Activated naive CD8-positive, alpha-beta T cell (primary cell): ENCODE measurements at regions not wholly inside any gene's neighbourhood (a gene's known extent, or its start where the extent isn't known, plus 50 kb on each side); places are given as distances from the start of the nearest gene placed in this dataset.
"Not testable (repeated sequence)": the region's sequence is repeated elsewhere in the genome, so short reads cannot be mapped to it uniquely, and the experiment has no call there.

Experiments
- H3K27ac Mint-ChIP-seq: one replicate; pipeline ENCODE4 v1.8.0; 2021; ENCODE audit warnings: mixed read lengths
- H3K27me3 Mint-ChIP-seq: one replicate; pipeline ENCODE4 v1.8.0; 2021; ENCODE audit warnings: mixed read lengths
- H3K36me3 Mint-ChIP-seq: one replicate; pipeline ENCODE4 v1.8.0; 2021; ENCODE audit warnings: mixed read lengths
- H3K4me1 Mint-ChIP-seq: one replicate; pipeline ENCODE4 v1.8.0; 2021; ENCODE audit warnings: low read depth, mixed read lengths
- H3K4me3 Mint-ChIP-seq: one replicate; pipeline ENCODE4 v1.8.0; 2021; ENCODE audit warnings: mild to moderate bottlenecking, mixed read lengths
- H3K9me3 Mint-ChIP-seq: one replicate; pipeline ENCODE4 v1.8.0; 2021; ENCODE audit warnings: low read depth, mixed read lengths

- H3K27me3 Mint-ChIP-seq: peaks cover 12% of the 10 kb centered on the region
- H3K27ac Mint-ChIP-seq, H3K9me3 Mint-ChIP-seq, H3K36me3 Mint-ChIP-seq, H3K4me1 Mint-ChIP-seq, H3K4me3 Mint-ChIP-seq: not testable (repeated sequence)
Observed at GRCh38 chr5:72676831-72677230, 139.6 kb upstream of the TNPO1 start.

- no peaks in the 10 kb centered on the region for H3K4me1 Mint-ChIP-seq
- no peak overlapping the region for H3K4me3 Mint-ChIP-seq
- no peaks in the 10 kb centered on the region for H3K9me3 Mint-ChIP-seq
- no peaks in the 10 kb centered on the region for H3K36me3 Mint-ChIP-seq
- H3K27ac Mint-ChIP-seq: no peak overlapping the region
- peaks cover under 1% of the 10 kb centered on the region for H3K27me3 Mint-ChIP-seq
Observed at GRCh38 chr5:72673623-72674022, 142.8 kb upstream of the TNPO1 start.

- Mint-ChIP-seq H3K9me3 (no peaks in the 10 kb centered on the region), H3K4me1 (no peaks in the 10 kb centered on the region), H3K36me3 (no peaks in the 10 kb centered on the region), H3K27ac (no peak overlapping the region), H3K27me3 (peaks cover 2% of the 10 kb centered on the region), H3K4me3 (no peak overlapping the region)
Observed at GRCh38 chr5:72673180-72673579, 143.3 kb upstream of the TNPO1 start.

GRCh38 chr5:72667708-72668107 is 148.8 kb upstream of the TNPO1 start:
- H3K4me3 Mint-ChIP-seq: no peak overlapping the region
- H3K27me3 Mint-ChIP-seq: peaks cover 6% of the 10 kb centered on the region
- no peaks in the 10 kb centered on the region for H3K4me1 Mint-ChIP-seq
- no peaks in the 10 kb centered on the region for H3K36me3 Mint-ChIP-seq
- no peaks in the 10 kb centered on the region for H3K9me3 Mint-ChIP-seq
- H3K27ac Mint-ChIP-seq: no peak overlapping the region

GRCh38 chr5:72662936-72663335 is 153.5 kb upstream of the TNPO1 start:
- Mint-ChIP-seq H3K9me3 (no peaks in the 10 kb centered on the region), H3K27ac (no peak overlapping the region), H3K27me3 (peaks cover 8% of the 10 kb centered on the region), H3K4me1 (no peaks in the 10 kb centered on the region), H3K4me3 (no peak overlapping the region), H3K36me3 (no peaks in the 10 kb centered on the region)

DNA sequence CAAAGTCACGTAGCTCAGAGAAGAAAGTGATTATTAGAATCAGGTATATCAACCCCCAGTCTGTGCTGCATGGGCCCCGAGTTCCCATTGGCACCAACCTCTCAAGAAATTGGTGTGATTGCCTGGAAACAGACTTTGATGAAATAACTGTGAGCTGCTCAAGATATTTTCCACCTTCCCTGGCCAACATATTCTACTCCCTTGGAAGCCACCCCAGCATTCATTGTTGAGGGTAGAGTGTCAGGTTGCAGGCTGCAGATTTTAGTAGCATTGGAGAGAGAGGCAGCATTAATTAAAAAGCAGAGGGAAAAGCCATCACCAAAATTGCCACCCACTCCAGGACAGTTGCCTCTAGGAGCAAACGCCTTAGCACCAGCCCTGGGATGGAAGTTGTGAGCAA is 154.2 kb upstream of the TNPO1 start:
- H3K27me3 Mint-ChIP-seq: peaks cover 8% of the 10 kb centered on the region

DNA sequence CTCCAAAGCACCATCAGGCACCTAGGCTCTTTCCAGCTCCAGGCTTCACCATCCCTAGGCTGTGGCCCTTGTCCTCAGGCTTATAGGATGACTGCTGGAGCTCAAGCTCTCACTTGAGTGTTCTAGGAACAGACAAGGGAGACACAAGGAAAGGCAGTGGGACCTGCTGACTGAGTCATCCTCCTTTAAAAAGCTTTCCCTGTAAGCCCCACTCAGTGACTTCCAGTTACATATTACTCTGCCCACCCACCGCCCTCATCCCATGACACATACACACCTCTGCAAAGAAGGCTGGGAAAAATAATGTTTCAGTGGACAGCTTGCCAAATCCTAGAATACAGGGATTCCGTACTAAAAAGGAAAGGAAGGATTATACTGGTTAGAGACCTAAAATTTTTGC is 154.2 kb upstream of the ZNF366 start:
- Mint-ChIP-seq H3K27ac (no peak overlapping the region), H3K4me3 (no peak overlapping the region), H3K36me3 (no peaks in the 10 kb centered on the region), H3K4me1 (no peaks in the 10 kb centered on the region), H3K27me3 (peaks cover 8% of the 10 kb centered on the region), H3K9me3 (no peaks in the 10 kb centered on the region)

More for the DNA sequence above, 154.2 kb upstream of the TNPO1 start:
- Mint-ChIP-seq H3K36me3 (no peaks in the 10 kb centered on the region), H3K9me3 (no peaks in the 10 kb centered on the region), H3K4me1 (no peaks in the 10 kb centered on the region), H3K4me3 (no peak overlapping the region), H3K27ac (no peak overlapping the region)

DNA sequence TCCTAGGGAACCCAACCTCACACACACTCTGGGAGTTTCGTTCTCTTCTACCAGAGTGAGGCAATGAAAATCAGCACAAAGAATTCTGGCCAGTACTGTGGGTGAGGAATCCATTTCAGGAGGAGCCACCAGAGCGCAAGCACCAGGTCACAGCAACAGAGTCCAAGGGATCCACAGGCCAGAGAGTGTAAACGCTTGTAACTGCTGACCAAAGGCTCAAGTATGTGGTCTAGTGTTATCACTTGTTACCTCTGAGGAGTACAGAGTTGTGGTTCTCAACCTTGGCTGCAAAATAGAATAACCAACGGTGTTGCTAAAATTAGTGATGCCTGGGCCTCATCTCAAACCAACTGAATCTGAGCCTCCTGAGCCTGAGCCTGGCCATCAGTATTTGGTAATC is 152.5 kb upstream of the ZNF366 start:
- Mint-ChIP-seq H3K27ac (no peak overlapping the region), H3K4me1 (no peaks in the 10 kb centered on the region), H3K27me3 (peaks cover 8% of the 10 kb centered on the region), H3K9me3 (no peaks in the 10 kb centered on the region), H3K4me3 (no peak overlapping the region), H3K36me3 (no peaks in the 10 kb centered on the region)

DNA sequence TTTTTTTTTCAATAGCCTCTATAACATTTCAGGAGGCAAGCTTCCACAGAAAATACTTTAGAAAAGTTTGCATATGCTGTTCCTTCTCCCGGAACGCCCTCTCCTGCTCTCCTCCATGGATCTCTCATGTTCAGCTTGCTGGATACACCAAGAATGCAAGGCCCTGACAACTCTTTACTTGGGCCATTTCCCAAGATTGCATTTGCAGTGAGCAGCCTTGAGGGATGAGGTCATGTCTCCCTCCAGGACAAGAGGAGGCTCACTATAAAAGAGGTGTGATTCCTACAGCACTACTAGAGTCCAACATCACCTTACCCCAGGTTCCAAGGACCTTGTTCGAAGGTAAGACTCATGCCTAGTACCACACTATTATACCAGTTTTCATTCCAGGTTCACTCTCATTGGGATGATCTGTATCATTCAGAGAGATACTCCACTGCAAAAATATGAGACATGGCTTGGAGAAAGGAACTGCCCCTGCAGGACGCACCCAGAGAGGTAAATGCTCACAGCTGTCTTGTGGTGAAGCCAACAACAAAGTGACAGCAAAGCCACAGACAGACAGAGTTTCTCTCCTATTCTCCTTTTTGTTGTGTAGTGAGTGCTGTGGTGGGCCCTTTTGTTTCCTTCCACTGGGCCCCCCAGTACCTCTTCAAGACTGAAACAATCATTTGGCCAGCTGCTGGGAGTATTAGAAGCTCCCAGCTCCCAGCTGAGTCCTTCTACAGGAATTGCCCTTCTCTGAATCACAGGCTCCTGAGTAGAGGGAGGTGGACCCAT is 151.7 kb upstream of the ZNF366 start:
- no peaks in the 10 kb centered on the region for H3K4me1 Mint-ChIP-seq
- H3K9me3 Mint-ChIP-seq: no peaks in the 10 kb centered on the region
- H3K27me3 Mint-ChIP-seq: peaks cover 8% of the 10 kb centered on the region
- H3K4me3 Mint-ChIP-seq: no peak overlapping the region
- H3K36me3 Mint-ChIP-seq: no peaks in the 10 kb centered on the region
- no peak overlapping the region for H3K27ac Mint-ChIP-seq

GRCh38 chr5:72658161-72658560 is 151.0 kb upstream of the ZNF366 start:
- H3K27me3 Mint-ChIP-seq: peaks cover 4% of the 10 kb centered on the region
- H3K4me3 Mint-ChIP-seq: no peak overlapping the region
- no peaks in the 10 kb centered on the region for H3K9me3 Mint-ChIP-seq
- no peaks in the 10 kb centered on the region for H3K4me1 Mint-ChIP-seq
- H3K27ac Mint-ChIP-seq: no peak overlapping the region
- H3K36me3 Mint-ChIP-seq: no peaks in the 10 kb centered on the region

DNA sequence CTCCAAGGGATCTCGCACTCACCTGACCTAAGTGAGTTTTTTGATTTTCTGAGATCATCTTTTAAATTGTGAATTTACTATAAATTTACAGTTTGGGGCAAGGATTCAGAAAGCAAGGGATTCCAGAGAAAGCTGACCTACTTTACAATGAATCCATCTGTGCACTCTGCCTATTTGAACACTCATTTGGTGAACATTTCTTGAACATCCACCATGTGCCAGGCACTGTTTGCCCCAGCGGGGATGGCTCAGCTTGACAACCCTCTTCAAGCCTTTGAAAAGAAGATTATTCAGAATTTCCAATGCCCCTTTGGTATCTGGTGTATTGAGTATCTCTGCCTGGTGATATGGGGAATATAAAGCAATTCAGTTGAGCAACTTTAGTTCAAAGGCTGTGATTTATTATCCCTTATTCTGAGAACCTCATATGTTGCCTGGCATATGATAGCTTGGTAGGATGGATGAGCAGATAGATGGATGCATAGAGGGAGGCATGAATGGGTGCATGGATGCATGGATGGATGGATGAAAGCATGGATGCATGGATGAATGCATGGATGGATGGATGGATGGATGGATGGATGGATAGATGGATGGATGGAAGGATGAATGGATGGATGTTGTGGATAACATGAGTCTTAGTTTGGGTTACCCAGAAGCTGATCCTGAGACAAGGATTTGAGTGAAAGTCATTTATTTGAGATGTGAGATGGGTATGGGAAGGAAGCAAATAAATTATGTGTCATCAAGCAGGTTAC is 149.7 kb upstream of the ZNF366 start:
- H3K9me3 Mint-ChIP-seq: no peaks in the 10 kb centered on the region
- no peaks in the 10 kb centered on the region for H3K4me1 Mint-ChIP-seq
- no peak overlapping the region for H3K27ac Mint-ChIP-seq

DNA sequence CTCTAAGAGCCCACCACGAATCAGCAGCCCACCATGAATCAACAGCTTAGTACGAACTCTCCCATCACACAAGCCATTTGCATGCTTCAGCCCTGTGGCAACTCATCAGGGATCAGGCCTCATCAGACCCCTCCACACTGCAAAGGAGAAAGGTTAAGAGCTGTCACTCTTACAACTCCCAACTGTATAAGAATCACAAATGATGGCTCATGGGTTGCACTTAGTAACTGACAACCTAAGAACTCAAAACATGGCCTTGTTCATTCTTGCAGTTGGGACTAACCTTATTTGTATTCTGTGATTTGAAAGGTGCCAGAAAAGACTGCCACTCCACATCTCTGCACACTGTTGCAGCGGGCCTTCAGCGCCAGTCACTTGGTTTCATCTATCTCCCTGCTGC is 149.1 kb upstream of the ZNF366 start:
- Mint-ChIP-seq H3K4me3 (no peak overlapping the region), H3K27me3 (peaks cover 4% of the 10 kb centered on the region), H3K36me3 (no peaks in the 10 kb centered on the region), H3K4me1 (no peaks in the 10 kb centered on the region), H3K9me3 (no peaks in the 10 kb centered on the region), H3K27ac (no peak overlapping the region)

More for the DNA sequence above, 149.7 kb upstream of the ZNF366 start:
- H3K27me3 Mint-ChIP-seq: peaks cover 4% of the 10 kb centered on the region
- no peak overlapping the region for H3K4me3 Mint-ChIP-seq
- no peaks in the 10 kb centered on the region for H3K36me3 Mint-ChIP-seq

DNA sequence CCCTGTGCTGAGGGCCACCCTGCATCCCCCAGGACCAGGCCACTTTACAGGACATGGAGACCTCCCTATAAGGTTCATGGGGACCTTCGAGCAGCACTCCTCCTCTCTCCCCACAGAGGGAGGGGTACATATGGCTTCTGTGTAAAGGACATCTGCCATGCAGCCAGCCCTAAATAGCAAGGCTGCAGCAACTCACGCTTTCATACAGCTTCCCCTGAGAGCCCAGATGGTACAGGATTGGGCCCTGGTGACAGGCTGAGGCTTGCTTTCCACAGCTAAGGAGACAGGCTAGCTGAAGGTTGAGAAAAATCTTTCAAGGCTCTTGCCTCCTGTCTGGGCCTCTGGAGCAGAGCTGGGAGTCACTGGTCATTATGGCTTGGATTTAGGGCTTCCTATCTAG is 147.0 kb upstream of the ZNF366 start:
- Mint-ChIP-seq H3K4me1 (no peaks in the 10 kb centered on the region), H3K9me3 (no peaks in the 10 kb centered on the region), H3K36me3 (no peaks in the 10 kb centered on the region), H3K27me3 (no peaks in the 10 kb centered on the region), H3K27ac (no peak overlapping the region), H3K4me3 (no peak overlapping the region)

DNA sequence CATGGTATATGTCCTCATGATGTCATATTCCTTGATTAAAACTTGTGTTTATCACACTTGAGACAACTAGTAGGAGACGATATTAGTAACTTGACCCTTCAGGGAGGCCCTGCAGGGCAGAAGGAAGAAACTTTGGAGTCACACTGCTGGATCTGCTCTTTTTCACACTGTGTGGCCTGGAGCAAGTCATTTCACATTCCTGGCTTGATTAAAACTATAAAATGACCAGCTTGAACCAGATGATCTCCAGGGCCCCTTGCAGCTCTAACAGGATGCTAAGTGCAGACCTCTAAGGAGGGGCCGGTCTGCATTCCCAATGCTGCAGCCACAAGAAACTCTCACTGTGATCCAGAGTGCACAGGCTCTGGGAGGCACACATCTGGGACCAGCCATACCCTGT is 146.4 kb upstream of the ZNF366 start:
- H3K27me3 Mint-ChIP-seq: no peaks in the 10 kb centered on the region
- H3K4me1 Mint-ChIP-seq: no peaks in the 10 kb centered on the region
- no peaks in the 10 kb centered on the region for H3K9me3 Mint-ChIP-seq
- H3K4me3 Mint-ChIP-seq: no peak overlapping the region
- no peak overlapping the region for H3K27ac Mint-ChIP-seq
- no peaks in the 10 kb centered on the region for H3K36me3 Mint-ChIP-seq

- Mint-ChIP-seq H3K4me3 (no peak overlapping the region), H3K27ac (no peak overlapping the region), H3K9me3 (no peaks in the 10 kb centered on the region), H3K4me1 (no peaks in the 10 kb centered on the region), H3K27me3 (no peaks in the 10 kb centered on the region), H3K36me3 (no peaks in the 10 kb centered on the region)
Observed at GRCh38 chr5:72651779-72652178, 144.6 kb upstream of the ZNF366 start.

GRCh38 chr5:72651109-72651508 is 143.9 kb upstream of the ZNF366 start:
- Mint-ChIP-seq H3K27me3 (no peaks in the 10 kb centered on the region), H3K4me3 (no peak overlapping the region), H3K4me1 (no peaks in the 10 kb centered on the region), H3K27ac (no peak overlapping the region), H3K36me3 (no peaks in the 10 kb centered on the region), H3K9me3 (no peaks in the 10 kb centered on the region)
